Muscle layer of colon (tissue), 2 donors: ENCODE measurements at regions not wholly inside any gene's neighbourhood (a gene's known extent, or its start where the extent isn't known, plus 50 kb on each side); places are given as distances from the start of the nearest gene placed in this dataset.

Source experiments
- H3K27ac ChIP-seq: one replicate; pipeline ENCODE4 v1.7.0; 2013; ENCODE audit warnings: low read depth, mild to moderate bottlenecking, low read length, moderate library complexity
- H3K27me3 ChIP-seq, 2 donors: one replicate each; pipeline ENCODE4 v1.7.0; 2013; ENCODE audit warnings: low read length in 2 of 2, mild to moderate bottlenecking in 2 of 2; ENCODE audit not compliant: insufficient read depth in 2 of 2, control insufficient read depth in 1 of 2
- H3K36me3 ChIP-seq: one replicate; pipeline ENCODE4 v1.7.0; 2013; ENCODE audit warnings: mild to moderate bottlenecking, low read length; ENCODE audit not compliant: insufficient read depth
- H3K4me1 ChIP-seq: one replicate; pipeline ENCODE4 v1.7.0; 2013; ENCODE audit warnings: mild to moderate bottlenecking, low read length; ENCODE audit not compliant: insufficient read depth
- H3K4me3 ChIP-seq, 2 donors: one replicate each; pipeline ENCODE4 v1.7.0; 2013; ENCODE audit warnings: low read length in 2 of 2, low read depth in 1 of 2, mild to moderate bottlenecking in 1 of 2, moderate library complexity in 1 of 2
- H3K9ac ChIP-seq: one replicate; pipeline ENCODE4 v1.7.0; 2013; ENCODE audit warnings: low read length
- H3K9me3 ChIP-seq: one replicate; pipeline ENCODE4 v1.7.0; 2013; ENCODE audit warnings: mild to moderate bottlenecking, low read length
- donor health status: abdominal sarcoma.
- donor health status: Adenocarcinoma of cecum.

DNA sequence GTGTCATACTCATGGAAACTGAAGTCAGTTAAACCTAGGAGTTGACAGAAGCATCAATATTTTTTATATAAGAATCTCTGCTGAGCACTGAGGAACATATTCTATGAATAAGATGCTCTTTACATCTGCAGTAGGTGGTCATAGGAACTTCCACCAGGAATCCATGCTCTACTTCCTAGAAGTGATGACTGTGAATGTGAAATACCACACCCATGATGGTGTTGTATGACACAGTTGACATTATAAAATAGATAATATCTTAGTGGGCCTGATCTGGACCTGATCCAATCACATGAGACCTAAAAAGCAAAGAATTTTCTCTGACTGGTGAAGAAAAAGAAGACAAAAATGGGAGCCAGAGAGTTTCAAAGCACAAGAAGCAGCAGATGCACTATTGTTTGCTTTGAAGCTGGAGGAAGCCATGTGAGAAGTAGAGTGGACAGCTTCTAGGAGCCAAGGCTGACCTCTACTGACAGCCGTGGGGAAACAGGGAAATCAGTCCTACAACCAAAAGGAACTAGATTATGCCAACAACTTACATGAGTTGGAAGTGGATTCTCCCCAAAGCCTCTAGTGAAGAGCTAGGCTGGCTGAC lies 68.6 kb upstream of the HS3ST1 start:
- Histone ChIP-seq H3K9me3 (no peaks in the 10 kb centered on the region), H3K27me3 (no peaks in the 10 kb centered on the region), H3K27ac (no peak overlapping the region), H3K36me3 (no peaks in the 10 kb centered on the region), H3K4me1 (no peaks in the 10 kb centered on the region), H3K4me3 (no peak overlapping the region), H3K9ac (no peak overlapping the region)

DNA sequence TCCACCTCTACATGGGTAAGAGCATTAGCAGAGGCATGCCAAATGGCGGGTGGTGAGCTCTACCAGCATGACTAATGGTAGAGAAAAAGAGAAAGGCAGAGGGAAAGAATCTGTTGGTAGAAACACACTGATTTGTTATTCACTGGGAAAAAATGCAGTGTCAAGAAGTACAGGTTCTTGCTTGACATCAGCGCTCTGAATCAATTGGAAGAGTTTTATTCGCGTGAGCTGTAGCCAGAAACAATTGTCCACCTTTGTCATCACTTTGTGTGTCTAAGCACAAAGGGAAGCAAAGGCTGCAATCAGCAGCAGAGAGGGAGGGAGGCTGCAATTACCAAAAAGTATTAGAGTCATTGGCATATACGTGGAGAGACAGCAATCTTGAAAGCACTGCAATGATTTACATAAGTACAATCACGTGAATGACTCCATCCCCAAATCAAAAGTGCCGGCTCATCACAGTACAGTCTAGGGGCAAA lies 67.7 kb upstream of the HS3ST1 start:
- no peaks in the 10 kb centered on the region for H3K4me1 ChIP-seq
- no peak overlapping the region for H3K9ac ChIP-seq
- no peak overlapping the region for H3K27ac ChIP-seq
- no peaks in the 10 kb centered on the region for H3K9me3 ChIP-seq
- no peaks in the 10 kb centered on the region for H3K27me3 ChIP-seq
- H3K4me3 ChIP-seq = no peak overlapping the region
- no peaks in the 10 kb centered on the region for H3K36me3 ChIP-seq

DNA sequence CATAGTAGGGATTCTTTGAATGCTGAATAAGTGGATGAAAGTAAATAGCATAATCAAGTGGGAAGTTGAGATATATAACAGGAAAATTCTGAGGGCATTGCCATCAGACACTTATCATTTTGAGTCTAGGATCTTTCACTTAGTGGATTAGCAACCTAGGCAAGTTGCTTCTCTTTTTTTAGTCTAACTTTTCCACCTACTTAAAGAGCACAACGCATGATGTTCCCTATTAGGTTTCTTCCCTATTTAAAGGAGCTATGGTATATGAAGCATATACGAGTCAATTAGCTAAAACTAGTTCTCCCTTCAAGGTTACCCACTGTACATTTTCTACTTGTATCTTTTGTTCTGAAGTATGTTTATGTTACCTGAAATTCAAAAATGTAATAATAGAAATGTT lies 67.1 kb upstream of the HS3ST1 start:
- no peak overlapping the region for H3K27ac ChIP-seq
- no peak overlapping the region for H3K4me3 ChIP-seq
- no peaks in the 10 kb centered on the region for H3K4me1 ChIP-seq
- H3K27me3 ChIP-seq = no peaks in the 10 kb centered on the region
- no peaks in the 10 kb centered on the region for H3K36me3 ChIP-seq
- H3K9me3 ChIP-seq = no peaks in the 10 kb centered on the region
- H3K9ac ChIP-seq = no peak overlapping the region

DNA sequence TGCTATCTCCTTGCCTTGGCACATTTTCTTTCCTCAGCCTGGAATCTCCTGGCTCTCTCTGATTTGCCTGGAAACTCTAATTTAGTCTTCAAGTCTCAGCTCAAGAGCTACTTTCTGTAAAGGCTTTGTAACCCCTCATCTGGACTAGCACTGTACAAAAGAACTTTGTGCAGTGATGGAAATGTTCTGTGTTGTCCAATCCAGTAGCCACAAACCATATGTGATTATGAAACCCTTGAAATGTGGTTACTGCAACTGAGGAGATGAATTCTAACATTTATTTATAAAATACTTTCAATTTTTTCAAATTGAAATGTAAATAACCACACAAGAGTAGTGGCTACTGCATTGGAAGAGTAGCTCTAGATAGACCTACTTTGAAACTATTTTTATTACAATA lies 66.6 kb upstream of the HS3ST1 start:
- H3K9ac ChIP-seq = no peak overlapping the region
- no peaks in the 10 kb centered on the region for H3K4me1 ChIP-seq
- H3K27me3 ChIP-seq = no peaks in the 10 kb centered on the region
- H3K36me3 ChIP-seq = no peaks in the 10 kb centered on the region
- H3K4me3 ChIP-seq = no peak overlapping the region
- no peaks in the 10 kb centered on the region for H3K9me3 ChIP-seq
- H3K27ac ChIP-seq = no peak overlapping the region

DNA sequence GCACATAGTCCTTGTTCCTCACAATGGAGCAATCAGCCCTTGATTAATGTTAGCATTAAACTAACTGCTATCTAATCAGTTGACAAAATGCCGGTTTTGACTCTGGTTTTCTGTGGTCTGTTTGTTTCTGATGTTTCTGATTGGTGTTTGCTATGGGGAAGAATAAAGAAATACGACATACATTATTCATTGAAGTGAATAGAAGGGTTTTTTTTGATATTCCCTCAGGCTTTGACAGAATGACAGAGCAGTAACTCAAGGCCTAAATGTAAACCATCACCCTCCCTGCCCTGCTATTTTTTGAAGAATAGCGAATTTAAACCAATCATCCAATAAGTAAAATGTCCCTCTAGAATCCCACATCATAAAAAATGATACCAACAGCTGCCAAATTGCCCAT lies 65.5 kb upstream of the HS3ST1 start:
- Histone ChIP-seq H3K4me3 (no peak overlapping the region), H3K9ac (no peak overlapping the region), H3K9me3 (no peaks in the 10 kb centered on the region), H3K4me1 (no peaks in the 10 kb centered on the region), H3K27ac (no peak overlapping the region), H3K27me3 (no peaks in the 10 kb centered on the region), H3K36me3 (no peaks in the 10 kb centered on the region)

DNA sequence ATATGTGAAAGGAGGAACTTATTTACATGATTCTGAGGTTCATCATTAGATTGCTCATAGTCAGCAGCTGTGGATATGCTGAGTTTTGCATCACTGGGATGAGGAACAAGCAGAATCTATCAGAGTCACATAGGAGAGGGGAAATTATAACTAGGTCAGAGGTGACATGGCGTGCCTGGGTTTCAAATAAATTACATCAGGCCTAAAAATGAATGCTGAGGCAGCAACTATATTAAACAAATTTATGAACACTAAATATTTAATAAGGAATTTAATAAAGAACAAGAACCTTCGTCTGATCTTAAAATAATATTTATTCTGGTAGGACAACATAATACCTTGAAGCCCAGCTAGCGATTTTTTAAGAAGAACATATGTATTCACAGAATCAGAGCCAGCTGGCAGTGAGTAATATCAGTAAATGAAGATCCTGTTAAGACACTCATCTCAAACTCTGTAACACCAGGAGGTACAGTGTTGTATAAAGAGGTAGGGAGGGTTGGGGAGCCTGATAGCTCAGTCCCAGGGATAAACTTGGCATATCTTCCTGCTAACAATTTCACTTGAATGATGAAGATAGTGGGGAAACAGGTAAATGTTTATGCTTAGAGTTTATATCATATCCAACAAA lies 60.9 kb upstream of the HS3ST1 start:
- H3K9ac ChIP-seq = no peak overlapping the region
- no peak overlapping the region for H3K4me3 ChIP-seq
- no peaks in the 10 kb centered on the region for H3K27me3 ChIP-seq
- no peaks in the 10 kb centered on the region for H3K36me3 ChIP-seq
- no peak overlapping the region for H3K27ac ChIP-seq
- H3K9me3 ChIP-seq = no peaks in the 10 kb centered on the region
- no peaks in the 10 kb centered on the region for H3K4me1 ChIP-seq

DNA sequence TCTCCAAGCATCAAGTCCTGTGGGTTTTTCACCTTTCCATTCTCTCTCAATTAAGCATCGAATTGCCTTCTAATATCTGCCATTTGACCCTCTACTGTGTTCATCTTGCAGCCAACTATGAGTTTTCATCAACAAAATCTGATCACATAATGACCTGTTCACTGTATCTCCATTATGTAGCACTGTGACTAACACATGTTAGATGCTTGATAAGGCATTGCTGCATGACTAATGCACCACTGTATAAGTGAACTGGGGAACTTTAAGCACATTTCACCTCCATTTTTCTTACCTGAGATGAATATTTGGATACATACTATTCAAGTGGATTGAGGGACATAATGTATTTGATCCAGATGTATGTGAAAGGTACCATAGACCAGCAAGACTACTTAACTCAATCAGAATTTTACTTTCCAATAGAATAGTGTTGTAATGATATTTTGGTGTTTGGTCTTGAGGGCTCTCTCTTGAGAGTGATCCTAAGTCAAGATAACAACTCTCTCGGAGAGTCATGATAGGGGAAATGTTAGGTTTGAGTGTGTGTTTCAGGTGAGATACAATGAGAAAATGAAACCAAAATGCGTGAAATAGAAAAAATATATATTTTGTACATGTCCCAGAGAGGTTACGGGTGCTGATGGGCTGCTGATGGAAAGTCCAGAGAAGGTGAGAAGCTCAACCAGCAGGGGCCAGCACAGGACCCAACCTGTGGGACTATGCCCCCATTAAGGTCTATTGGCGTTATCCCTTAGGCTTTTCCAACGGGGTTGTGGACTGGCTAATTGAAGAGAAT lies 60.2 kb upstream of the HS3ST1 start:
- Histone ChIP-seq H3K9ac (no peak overlapping the region), H3K27me3 (no peaks in the 10 kb centered on the region), H3K27ac (no peak overlapping the region), H3K9me3 (no peaks in the 10 kb centered on the region), H3K4me3 (no peak overlapping the region), H3K36me3 (no peaks in the 10 kb centered on the region), H3K4me1 (no peaks in the 10 kb centered on the region)

DNA sequence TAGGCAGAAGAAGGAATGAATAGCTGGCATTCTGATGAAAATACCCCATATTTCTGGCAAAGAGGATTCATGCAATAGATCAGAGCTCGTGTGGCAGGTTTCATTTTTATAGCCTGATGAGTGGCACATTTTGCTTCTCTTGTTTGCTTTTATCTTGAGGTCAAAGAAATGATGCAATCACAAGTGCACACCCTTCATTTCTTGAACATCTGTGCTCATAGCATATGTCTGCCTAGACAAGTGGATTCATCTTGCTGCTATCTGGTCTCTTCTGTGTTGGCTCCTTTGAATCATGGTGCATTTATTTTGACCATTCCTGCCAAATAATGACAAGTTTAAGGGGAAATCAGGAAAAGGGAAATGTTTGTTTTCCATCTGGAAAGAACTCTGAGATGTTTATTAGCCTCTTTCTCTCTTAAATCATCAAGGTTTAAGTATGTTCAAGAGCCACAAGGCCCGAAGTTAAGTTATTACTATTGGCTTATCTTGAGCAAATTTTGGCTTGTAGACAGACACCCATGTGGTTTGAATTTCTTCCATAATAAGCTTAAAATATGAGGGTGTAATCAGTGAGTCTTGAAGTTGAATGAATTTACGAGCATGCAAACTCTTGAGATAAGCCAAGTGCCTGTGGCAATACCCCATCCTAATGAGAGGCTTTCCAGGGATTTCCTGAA lies 59.3 kb upstream of the HS3ST1 start:
- H3K9me3 ChIP-seq = no peaks in the 10 kb centered on the region
- no peak overlapping the region for H3K27ac ChIP-seq

DNA sequence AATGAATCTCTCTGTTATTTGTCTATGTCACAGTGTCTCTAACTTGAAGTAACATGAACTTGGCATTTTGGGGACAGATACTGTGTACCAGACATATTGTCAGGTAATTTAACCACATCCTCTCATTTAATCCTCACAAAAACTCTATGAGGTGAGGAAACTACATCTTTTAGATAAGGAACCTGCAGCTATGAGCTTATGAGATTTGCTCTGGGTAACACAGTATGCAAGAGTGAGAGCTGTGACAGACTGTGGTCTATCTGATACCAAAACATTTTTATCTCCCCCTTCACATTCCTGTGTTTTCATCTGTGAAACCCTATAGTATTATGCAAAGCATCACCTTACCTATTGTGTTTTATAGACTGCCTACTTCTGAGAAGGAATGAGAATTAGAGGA lies 58.4 kb upstream of the HS3ST1 start:
- Histone ChIP-seq H3K27me3 (no peaks in the 10 kb centered on the region), H3K9me3 (no peaks in the 10 kb centered on the region), H3K4me3 (no peak overlapping the region), H3K36me3 (no peaks in the 10 kb centered on the region), H3K9ac (no peak overlapping the region), H3K4me1 (no peaks in the 10 kb centered on the region), H3K27ac (no peak overlapping the region)

More for the DNA sequence above, 59.3 kb upstream of the HS3ST1 start:
- Histone ChIP-seq H3K4me3 (no peak overlapping the region), H3K4me1 (no peaks in the 10 kb centered on the region), H3K9ac (no peak overlapping the region), H3K36me3 (no peaks in the 10 kb centered on the region), H3K27me3 (no peaks in the 10 kb centered on the region)

DNA sequence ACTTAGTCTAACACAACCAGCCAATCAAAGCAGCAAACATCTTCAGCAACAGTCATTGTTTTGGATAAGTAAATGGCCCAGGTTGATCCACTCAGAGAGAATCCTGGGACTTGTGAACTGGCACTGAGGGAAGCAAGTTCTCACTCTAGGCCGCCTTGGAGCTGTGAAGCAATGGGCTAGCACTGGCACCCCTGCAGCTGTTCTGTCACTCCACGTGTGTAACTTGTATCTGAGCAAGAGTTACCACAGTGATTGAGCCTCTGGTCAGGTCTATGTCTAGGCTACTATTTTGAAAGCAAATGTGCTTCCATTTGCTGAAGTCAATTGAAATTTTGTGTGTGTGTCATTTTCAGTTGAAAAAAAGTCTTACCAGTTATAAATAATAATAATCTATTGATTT lies 57.2 kb upstream of the HS3ST1 start:
- H3K4me3 ChIP-seq = no peak overlapping the region
- no peaks in the 10 kb centered on the region for H3K36me3 ChIP-seq
- H3K27me3 ChIP-seq = no peaks in the 10 kb centered on the region
- H3K27ac ChIP-seq = no peak overlapping the region
- no peak overlapping the region for H3K9ac ChIP-seq
- no peaks in the 10 kb centered on the region for H3K9me3 ChIP-seq
- no peaks in the 10 kb centered on the region for H3K4me1 ChIP-seq

DNA sequence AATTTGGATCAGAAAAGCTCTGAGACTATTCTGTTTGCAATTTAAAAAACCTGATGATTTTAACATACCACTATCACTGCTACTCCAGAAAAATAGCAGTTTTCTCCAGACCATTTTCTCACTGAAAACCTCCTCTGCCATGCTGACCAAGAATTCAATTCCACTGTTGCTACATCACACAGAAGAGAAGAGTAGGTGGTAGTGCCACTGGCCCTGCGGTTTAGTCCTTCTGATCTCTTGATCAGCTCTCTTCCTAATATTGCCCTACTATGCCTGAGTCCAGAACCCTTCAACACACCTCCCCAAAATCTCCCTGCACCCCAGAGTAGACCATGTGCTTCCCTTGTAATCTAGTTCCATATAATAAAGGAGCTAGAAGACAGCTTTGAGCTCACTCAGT lies 55.8 kb upstream of the HS3ST1 start:
- Histone ChIP-seq H3K9ac (no peak overlapping the region), H3K36me3 (no peaks in the 10 kb centered on the region), H3K9me3 (no peaks in the 10 kb centered on the region), H3K27me3 (no peaks in the 10 kb centered on the region), H3K27ac (no peak overlapping the region), H3K4me3 (no peak overlapping the region), H3K4me1 (no peaks in the 10 kb centered on the region)
